OCI-LY1 (cell line): ENCODE measurements at regions not wholly inside any gene's neighbourhood (a gene's known extent, or its start where the extent isn't known, plus 50 kb on each side); places are given as distances from the start of the nearest gene placed in this dataset.

Source experiments
- H2AFZ ChIP-seq: fragments of 200-600 bp; sonication (generic), shearing (Covaris generic); 2 replicates; pipeline ENCODE4 v1.6.0; 2014; ENCODE audit warnings: antibody characterized with exemption, mild to moderate bottlenecking, low read length
- H3F3A ChIP-seq: fragments of 200-600 bp; sonication (generic), shearing (Covaris generic); 2 replicates; pipeline ENCODE4 v1.6.0; 2014; ENCODE audit warnings: mild to moderate bottlenecking, antibody characterized with exemption, low read length, moderate library complexity; ENCODE audit not compliant: insufficient read depth
- H3K27ac ChIP-seq: fragments of 200-600 bp; sonication (generic); 2 replicates; pipeline ENCODE4 v1.5.1; 2014; ENCODE audit warnings: low read length, mixed run types, mild to moderate bottlenecking, low read depth; ENCODE audit not compliant: poor library complexity, severe bottlenecking
- H3K27me3 ChIP-seq: fragments of 200-600 bp; sonication (generic); 2 replicates; pipeline ENCODE4 v1.6.0; 2014; ENCODE audit warnings: antibody characterized with exemption, mild to moderate bottlenecking, low read length, moderate library complexity; ENCODE audit not compliant: insufficient read depth
- H3K36me3 ChIP-seq: fragments of 200-600 bp; sonication (generic); 2 replicates; pipeline ENCODE4 v1.6.1; 2014; ENCODE audit warnings: mild to moderate bottlenecking, antibody characterized with exemption, low read length, moderate library complexity, mixed read lengths; ENCODE audit not compliant: insufficient read depth
- H3K4me1 ChIP-seq: fragments of 200-600 bp; sonication (generic); 2 replicates; pipeline ENCODE4 v1.5.1; 2014; ENCODE audit warnings: mild to moderate bottlenecking, low read length, moderate library complexity; ENCODE audit not compliant: insufficient read depth, severe bottlenecking
- H3K4me2 ChIP-seq: fragments of 200-600 bp; sonication (generic), shearing (Covaris generic); 2 replicates; pipeline ENCODE4 v1.6.1; 2014; ENCODE audit warnings: low read length
- H3K4me3 ChIP-seq: fragments of 200-600 bp; sonication (generic); 2 replicates; pipeline ENCODE4 v1.5.1; 2014; ENCODE audit warnings: low read length, low read depth, mild to moderate bottlenecking, mixed read lengths; ENCODE audit not compliant: poor library complexity, severe bottlenecking
- H3K79me2 ChIP-seq: fragments of 200-600 bp; shearing (Covaris generic); 2 replicates; pipeline ENCODE4 v1.6.1; 2016; ENCODE audit warnings: mixed run types, low read length, mixed read lengths; ENCODE audit not compliant: insufficient read depth
- H3K9ac ChIP-seq: fragments of 200-600 bp; sonication (generic), shearing (Covaris generic); 2 replicates; pipeline ENCODE4 v1.6.1; 2014; ENCODE audit warnings: mild to moderate bottlenecking, low read length, mixed read lengths
- H3K9me2 ChIP-seq: fragments of 200-600 bp; sonication (generic), shearing (Covaris generic); 2 replicates; pipeline ENCODE4 v1.6.1; 2014; ENCODE audit warnings: low read depth, mild to moderate bottlenecking, low read length, mixed read lengths
- H3K9me3 ChIP-seq: fragments of 200-600 bp; shearing (Covaris generic); 2 replicates; pipeline ENCODE4 v1.6.1; 2014; ENCODE audit warnings: low read length, mixed read lengths
- H4K20me1 ChIP-seq: fragments of 200-600 bp; sonication (generic), shearing (Covaris generic); 2 replicates; pipeline ENCODE4 v1.6.0; 2016; ENCODE audit warnings: mild to moderate bottlenecking, low read length; ENCODE audit not compliant: insufficient read depth
- EZH2 ChIP-seq: fragments of 200-600 bp; sonication (generic), shearing (Covaris generic); IDR thresholded peaks from 2 replicates; pipeline ENCODE4 v1.8.0; 2017; ENCODE audit warnings: borderline replicate concordance, mixed run types, mild to moderate bottlenecking, antibody characterized with exemption, low read length, moderate library complexity, mixed read lengths
- TF ChIP-seq, protein P1 (sequence below): fragments of 200-600 bp; sonication (generic), shearing (Covaris generic); IDR thresholded peaks from 2 replicates; pipeline ENCODE4 v1.5.1; 2017; ENCODE audit warnings: mild to moderate bottlenecking, antibody characterized with exemption, low read length, moderate library complexity, mixed read lengths

DNA sequence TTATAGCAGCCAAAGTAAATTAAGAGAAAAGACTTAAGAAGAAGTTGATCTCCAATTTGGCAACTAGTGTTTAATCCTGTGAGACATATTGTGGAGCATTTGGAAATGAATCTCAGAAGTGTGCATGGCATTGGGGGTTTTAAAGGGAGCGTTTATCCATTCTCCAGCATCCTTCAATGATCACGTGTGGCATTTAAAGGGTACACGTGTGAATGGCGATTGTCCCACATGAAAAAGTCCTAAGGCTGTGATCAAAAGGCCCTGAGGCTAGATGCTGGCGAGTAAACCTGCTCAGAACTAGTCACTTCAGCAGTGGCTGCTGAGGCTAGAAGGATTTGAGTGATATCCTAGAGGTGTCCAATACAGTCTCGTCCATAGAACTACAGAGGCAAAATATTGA, 315.6 kb upstream of the CDH9 start:
- Histone ChIP-seq H3K4me2 (no peak overlapping the region), H3K4me1 (no peaks in the 10 kb centered on the region), H2AFZ (no peak overlapping the region), H3K79me2 (no peaks in the 10 kb centered on the region), H3K9me2 (no peaks in the 10 kb centered on the region), H3K9me3 (no peaks in the 10 kb centered on the region), H3F3A (no peaks in the 10 kb centered on the region), H4K20me1 (no peaks in the 10 kb centered on the region), H3K4me3 (no peak overlapping the region), H3K9ac (no peak overlapping the region), H3K36me3 (no peaks in the 10 kb centered on the region), H3K27ac (no peak overlapping the region), H3K27me3 (no peaks in the 10 kb centered on the region)
- TF ChIP-seq, protein P1, sequence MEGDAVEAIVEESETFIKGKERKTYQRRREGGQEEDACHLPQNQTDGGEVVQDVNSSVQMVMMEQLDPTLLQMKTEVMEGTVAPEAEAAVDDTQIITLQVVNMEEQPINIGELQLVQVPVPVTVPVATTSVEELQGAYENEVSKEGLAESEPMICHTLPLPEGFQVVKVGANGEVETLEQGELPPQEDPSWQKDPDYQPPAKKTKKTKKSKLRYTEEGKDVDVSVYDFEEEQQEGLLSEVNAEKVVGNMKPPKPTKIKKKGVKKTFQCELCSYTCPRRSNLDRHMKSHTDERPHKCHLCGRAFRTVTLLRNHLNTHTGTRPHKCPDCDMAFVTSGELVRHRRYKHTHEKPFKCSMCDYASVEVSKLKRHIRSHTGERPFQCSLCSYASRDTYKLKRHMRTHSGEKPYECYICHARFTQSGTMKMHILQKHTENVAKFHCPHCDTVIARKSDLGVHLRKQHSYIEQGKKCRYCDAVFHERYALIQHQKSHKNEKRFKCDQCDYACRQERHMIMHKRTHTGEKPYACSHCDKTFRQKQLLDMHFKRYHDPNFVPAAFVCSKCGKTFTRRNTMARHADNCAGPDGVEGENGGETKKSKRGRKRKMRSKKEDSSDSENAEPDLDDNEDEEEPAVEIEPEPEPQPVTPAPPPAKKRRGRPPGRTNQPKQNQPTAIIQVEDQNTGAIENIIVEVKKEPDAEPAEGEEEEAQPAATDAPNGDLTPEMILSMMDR = no peak
- no peak for TF ChIP-seq EZH2

DNA sequence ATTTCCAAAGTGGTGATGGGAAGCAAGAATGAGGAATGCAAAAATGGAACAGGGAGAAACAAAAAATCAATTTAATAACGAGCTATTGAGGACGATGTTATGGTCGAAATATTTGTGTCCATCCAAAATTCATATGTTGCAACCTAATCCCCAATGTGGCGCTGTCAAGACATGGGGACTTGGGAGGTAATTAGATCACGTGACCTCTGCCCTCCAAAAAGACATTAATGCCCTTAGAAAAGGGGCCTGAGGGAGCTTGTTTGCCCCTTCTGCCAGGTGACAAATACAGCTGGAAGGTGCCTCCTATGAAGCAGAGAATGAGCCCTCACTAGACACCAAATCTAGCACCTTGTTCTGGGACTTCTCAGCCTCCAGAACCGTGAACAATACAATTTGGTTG, 315.2 kb upstream of the CDH9 start:
- Histone ChIP-seq H3K4me2 (no peak overlapping the region), H4K20me1 (no peaks in the 10 kb centered on the region), H3K4me3 (no peak overlapping the region), H2AFZ (no peak overlapping the region), H3K9ac (no peak overlapping the region), H3K4me1 (no peaks in the 10 kb centered on the region), H3F3A (no peaks in the 10 kb centered on the region), H3K9me2 (no peaks in the 10 kb centered on the region), H3K9me3 (no peaks in the 10 kb centered on the region), H3K36me3 (no peaks in the 10 kb centered on the region), H3K79me2 (no peaks in the 10 kb centered on the region), H3K27me3 (no peaks in the 10 kb centered on the region), H3K27ac (no peak overlapping the region)
- no peak for TF ChIP-seq EZH2
- TF ChIP-seq, protein P1 = no peak

DNA sequence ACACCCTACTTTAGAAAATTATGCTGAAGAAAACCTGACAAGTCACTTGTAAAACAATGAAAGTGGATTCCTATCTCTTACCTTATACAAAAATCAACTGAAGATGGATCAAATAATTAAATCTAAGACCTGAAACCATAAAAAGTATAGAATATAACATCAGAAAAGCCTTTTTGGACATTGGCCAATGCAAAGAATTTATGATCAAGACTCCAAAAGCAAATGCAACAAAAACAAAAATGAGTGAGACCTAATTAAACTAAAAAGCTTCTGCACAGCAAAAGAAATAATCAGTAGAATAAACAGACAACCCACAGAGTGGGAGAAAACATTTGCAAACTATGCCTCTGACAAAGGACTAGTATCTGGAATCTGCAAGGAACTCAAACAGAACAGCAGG, 303.0 kb upstream of the CDH9 start:
- no peak overlapping the region for H3K4me2 ChIP-seq
- H2AFZ ChIP-seq = no peak overlapping the region
- no peaks in the 10 kb centered on the region for H3K4me1 ChIP-seq
- no peak overlapping the region for H3K9ac ChIP-seq
- no peaks in the 10 kb centered on the region for H3K79me2 ChIP-seq
- no peaks in the 10 kb centered on the region for H3K27me3 ChIP-seq
- H3K9me2 ChIP-seq = no peaks in the 10 kb centered on the region; the same call in 1 of the 2 replicates
- H3F3A ChIP-seq = no peaks in the 10 kb centered on the region
- H3K9me3 ChIP-seq = no peaks in the 10 kb centered on the region
- H3K4me3 ChIP-seq = no peak overlapping the region
- TF ChIP-seq EZH2 = no peak
- TF ChIP-seq, protein P1 = no peak
- H3K36me3 ChIP-seq = no peaks in the 10 kb centered on the region
- no peaks in the 10 kb centered on the region for H4K20me1 ChIP-seq
- no peak overlapping the region for H3K27ac ChIP-seq
